NT2/D1 (cell line): ENCODE measurements at regions not wholly inside any gene's neighbourhood (a gene's known extent, or its start where the extent isn't known, plus 50 kb on each side); places are given as distances from the start of the nearest gene placed in this dataset.
"Not testable (repeated sequence)": the region's sequence is repeated elsewhere in the genome, so short reads cannot be mapped to it uniquely, and the experiment has no call there.

ENCODE experiments used
- DNase-seq: peaks from one replicate; pipeline ENCODE4 v3.0.0-alpha.2; 2011; ENCODE audit warnings: low read depth, low spot score
- H3K27me3 ChIP-seq: 2 replicates; pipeline ENCODE4 v1.6.0; 2011; ENCODE audit warnings: mild to moderate bottlenecking; ENCODE audit not compliant: insufficient read length, insufficient read depth
- H3K36me3 ChIP-seq: 2 replicates; pipeline ENCODE4 v1.6.1; 2011; ENCODE audit warnings: mild to moderate bottlenecking, low read length, mixed read lengths; ENCODE audit not compliant: insufficient read depth, insufficient read length
- H3K4me1 ChIP-seq: 2 replicates; pipeline ENCODE4 v1.5.1; 2011; ENCODE audit not compliant: insufficient read depth, insufficient read length
- H3K4me3 ChIP-seq: 2 replicates; pipeline ENCODE4 v1.5.1; 2011; ENCODE audit warnings: low read depth; ENCODE audit not compliant: insufficient read length
- H3K9ac ChIP-seq: 2 replicates; pipeline ENCODE4 v1.6.0; 2011; ENCODE audit warnings: low read depth; ENCODE audit not compliant: insufficient read length
- H3K9me3 ChIP-seq: 2 replicates; pipeline ENCODE4 v1.5.1; 2011; ENCODE audit warnings: mild to moderate bottlenecking, low read length; ENCODE audit not compliant: insufficient read depth
- SUZ12 ChIP-seq: IDR thresholded peaks from 2 replicates; pipeline ENCODE4 v1.6.1; 2011; ENCODE audit not compliant: insufficient read length, insufficient read depth; ENCODE audit errors: extremely low read depth
- YY1 ChIP-seq: IDR thresholded peaks from 2 replicates; pipeline ENCODE4 v1.6.1; 2011; ENCODE audit not compliant: insufficient read length, insufficient read depth
- ZNF274 ChIP-seq: IDR thresholded peaks from 2 replicates; pipeline ENCODE4 v1.6.1; 2011; ENCODE audit warnings: mild to moderate bottlenecking, low read depth, low read length

GRCh38 chr2:67145851-67146250, 251.3 kb upstream of the ETAA1 start:
- Histone ChIP-seq H3K27me3 (no peaks in the 10 kb centered on the region), H3K4me1 (no peaks in the 10 kb centered on the region), H3K4me3 (no peak overlapping the region), H3K36me3 (no peaks in the 10 kb centered on the region), H3K9ac (no peak overlapping the region), H3K9me3 (no peaks in the 10 kb centered on the region)
- no peak for DNase-seq
- no peak for TF ChIP-seq SUZ12
- TF ChIP-seq YY1, result no peak
- TF ChIP-seq ZNF274, result no peak

DNA sequence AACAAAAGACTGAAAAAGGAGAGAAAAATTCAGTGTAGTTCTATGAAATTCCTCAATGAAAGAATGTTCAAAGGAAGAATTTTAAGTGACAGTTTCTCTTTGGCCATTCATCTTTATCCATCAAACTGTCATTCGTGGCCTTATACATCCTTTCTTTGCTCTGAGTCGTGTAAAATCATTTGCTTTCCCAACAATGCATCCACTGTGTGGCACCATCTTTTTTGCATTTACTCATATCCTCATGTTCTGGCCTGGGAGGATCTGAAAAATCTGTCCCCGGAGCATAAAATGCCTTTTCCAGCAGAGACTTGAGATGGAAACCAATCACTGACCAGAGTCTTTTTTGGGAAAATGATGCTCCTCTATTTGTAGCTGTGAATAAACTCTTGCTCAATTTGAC, 240.3 kb upstream of the ETAA1 start:
- TF ChIP-seq ZNF274 (no peak), SUZ12 (no peak), YY1 (no peak)
- no peak for DNase-seq

GRCh38 chr2:67158718-67159117, 238.4 kb upstream of the ETAA1 start:
- TF ChIP-seq YY1 (no peak), ZNF274 (no peak), SUZ12 (no peak)
- H3K4me3 ChIP-seq, result no peak overlapping the region
- no peak overlapping the region for H3K9ac ChIP-seq
- no peaks in the 10 kb centered on the region for H3K36me3 ChIP-seq
- no peak for DNase-seq
- H3K27me3 ChIP-seq, result no peaks in the 10 kb centered on the region
- no peaks in the 10 kb centered on the region for H3K9me3 ChIP-seq
- no peaks in the 10 kb centered on the region for H3K4me1 ChIP-seq

More for the DNA sequence above, 240.3 kb upstream of the ETAA1 start:
- H3K4me3 ChIP-seq, result no peak overlapping the region
- no peak overlapping the region for H3K9ac ChIP-seq
- no peaks in the 10 kb centered on the region for H3K27me3 ChIP-seq
- H3K9me3 ChIP-seq, result no peaks in the 10 kb centered on the region
- no peaks in the 10 kb centered on the region for H3K4me1 ChIP-seq
- H3K36me3 ChIP-seq, result no peaks in the 10 kb centered on the region

DNA sequence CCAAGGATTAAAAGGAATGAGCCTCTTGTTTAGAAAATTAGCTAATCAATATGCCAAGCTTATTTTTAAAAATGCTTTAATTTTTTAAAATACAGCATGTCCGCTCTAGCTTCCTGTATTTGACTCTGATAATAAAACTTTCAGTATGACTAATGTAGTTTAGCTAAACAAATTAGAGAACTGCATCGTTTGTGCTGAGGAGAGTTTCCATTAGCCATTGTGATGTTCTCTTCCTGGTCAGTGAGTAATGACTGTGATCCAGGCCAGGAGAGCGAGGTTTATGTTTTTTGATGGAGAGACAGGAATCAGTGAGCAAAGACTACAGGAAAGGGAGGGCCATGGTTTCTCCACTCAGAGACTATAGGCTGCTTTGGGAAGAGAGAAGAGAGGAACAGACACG, 237.2 kb upstream of the ETAA1 start:
- Histone ChIP-seq H3K4me3 (no peak overlapping the region), H3K36me3 (no peaks in the 10 kb centered on the region), H3K9me3 (no peaks in the 10 kb centered on the region), H3K4me1 (no peaks in the 10 kb centered on the region), H3K27me3 (no peaks in the 10 kb centered on the region), H3K9ac (no peak overlapping the region)
- TF ChIP-seq YY1 (no peak), ZNF274 (no peak), SUZ12 (no peak)
- no peak for DNase-seq

DNA sequence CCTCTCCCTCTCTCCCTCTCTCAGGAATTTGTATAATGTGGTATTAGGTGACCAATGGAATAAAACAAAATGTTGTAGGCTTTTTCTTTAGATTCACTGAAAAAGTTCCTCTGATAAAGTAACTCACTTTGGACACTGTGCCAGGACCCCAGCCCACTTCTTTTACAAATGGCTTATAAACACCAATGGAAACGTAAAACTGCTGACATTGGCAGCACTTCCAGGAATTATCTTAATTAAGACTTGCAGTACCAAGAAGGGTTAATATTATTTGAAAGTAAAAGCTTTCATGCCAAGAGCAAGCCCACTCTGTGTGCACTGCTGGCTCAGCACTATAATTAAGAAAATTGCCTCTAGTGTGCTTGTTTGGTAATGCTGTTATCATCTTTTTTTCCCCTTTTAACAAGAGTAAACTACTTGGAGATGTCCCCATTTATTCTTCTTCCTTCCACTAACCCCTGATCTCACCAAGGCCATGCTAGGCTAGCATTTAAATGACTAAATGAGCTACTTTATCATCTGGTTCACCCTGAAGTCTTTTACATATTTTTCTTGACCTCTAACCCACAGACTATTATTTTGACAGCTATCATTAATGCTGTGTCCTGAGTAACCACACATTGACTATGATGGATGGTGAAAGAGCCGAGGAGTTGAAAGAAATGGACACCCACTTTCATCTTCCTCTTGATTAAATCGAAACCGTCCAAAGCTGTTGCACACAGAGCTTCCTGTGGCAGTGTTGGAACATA, 232.2 kb upstream of the ETAA1 start:
- no peak overlapping the region for H3K4me3 ChIP-seq
- H3K9me3 ChIP-seq, result no peaks in the 10 kb centered on the region
- TF ChIP-seq YY1, result no peak
- TF ChIP-seq SUZ12, result no peak
- TF ChIP-seq ZNF274, result no peak
- no peaks in the 10 kb centered on the region for H3K36me3 ChIP-seq
- no peak for DNase-seq
- H3K27me3 ChIP-seq, result no peaks in the 10 kb centered on the region
- H3K4me1 ChIP-seq, result no peaks in the 10 kb centered on the region
- H3K9ac ChIP-seq, result no peak overlapping the region

- no peaks in the 10 kb centered on the region for H3K9me3 ChIP-seq
Measured at GRCh38 chr2:67165523-67165990, 231.6 kb upstream of the ETAA1 start.

GRCh38 chr2:67166511-67166910, 230.6 kb upstream of the ETAA1 start:
- H3K9me3 ChIP-seq, H3K4me3 ChIP-seq, DNase-seq, H3K36me3 ChIP-seq, H3K27me3 ChIP-seq, H3K4me1 ChIP-seq, H3K9ac ChIP-seq: not testable (repeated sequence)

More at GRCh38 chr2:67165523-67165990, 231.6 kb upstream of the ETAA1 start:
- no peaks in the 10 kb centered on the region for H3K36me3 ChIP-seq
- no peak overlapping the region for H3K9ac ChIP-seq
- H3K4me1 ChIP-seq, result no peaks in the 10 kb centered on the region
- no peaks in the 10 kb centered on the region for H3K27me3 ChIP-seq
- no peak overlapping the region for H3K4me3 ChIP-seq
- TF ChIP-seq YY1 (no peak), SUZ12 (no peak), ZNF274 (no peak)
- DNase-seq, result no peak
